ENCODE measurements at regions not wholly inside any gene's neighbourhood (a gene's known extent, or its start where the extent isn't known, plus 50 kb on each side); places are given as distances from the start of the nearest gene placed in this dataset.

DNA sequence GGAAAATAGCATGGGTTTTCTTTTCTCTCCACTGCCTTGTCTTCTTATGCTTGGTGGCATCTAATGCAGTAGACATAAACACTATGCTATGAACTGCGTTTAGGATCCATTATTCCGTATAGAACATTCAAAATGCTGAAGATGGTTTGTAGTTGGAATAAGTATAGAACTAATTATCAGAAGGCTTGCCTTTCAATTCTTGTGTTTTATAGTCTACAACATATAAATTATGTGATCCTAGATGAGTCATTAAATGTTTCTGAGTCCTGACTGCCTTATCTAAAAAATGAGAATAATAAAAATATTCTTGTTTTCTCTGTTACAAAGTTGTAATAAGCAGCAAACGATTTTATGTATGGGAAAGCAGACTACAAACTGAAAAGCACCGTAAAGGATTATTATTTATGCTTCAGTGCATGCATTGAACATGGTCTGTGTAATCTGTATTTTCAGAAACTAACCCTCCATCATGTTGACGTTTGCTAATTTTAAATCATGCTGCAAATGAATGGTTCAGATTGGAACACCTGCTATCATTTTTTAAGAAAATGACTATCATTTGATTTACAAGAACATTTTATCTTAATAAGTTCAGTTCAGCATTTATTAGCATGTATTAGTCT lies 335.9 kb upstream of the AADAT start:
- TF ChIP-seq CTCF (conservative IDR thresholded peaks at IDR 0.05 in 1 of 2, IDR thresholded peaks at IDR 0.05 in 1 of 2; ENCODE audit: extremely low read depth in 1 of 2, insufficient read depth in 1 of 2, low read depth in 1 of 2, low read length in 2 of 2) (no peak), EZH2 (IDR thresholded peaks at IDR 0.05; ENCODE audit: borderline replicate concordance, low read length) (no peak)

Measured in mammary epithelial cell (primary cell).